HCT116 (cell line): ENCODE measurements at regions not wholly inside any gene's neighbourhood (a gene's known extent, or its start where the extent isn't known, plus 50 kb on each side); places are given as distances from the start of the nearest gene placed in this dataset.

Experiments
- ATAC-seq: fragments of 200-7000 bp; cut with Tn5 transposase; 2 replicates; pipeline ENCODE4 v1.9.1; 2020; ENCODE audit warnings: mild to moderate bottlenecking, moderate library complexity
- BruUV-seq: library from RNA; stranded (reverse); fragments of 400-500 nt; replicated peaks from 2 replicates; lab custom pipeline; 2021; lab: Mats Ljungman, UMichigan
- CTCF ChIA-PET: fragments of 300-600 bp; sonication (Branson Sonifier 250); formaldehyde crosslinking; loops from one replicate; lab custom pipeline; 2021; ENCODE audit warnings: antibody characterized with exemption; lab: Charles Lee
- POLR2A ChIA-PET: fragments of 300-600, 350-600 bp; sonication (Branson Sonifier 250); formaldehyde crosslinking; loops from one replicate; lab custom pipeline; 2021; ENCODE audit warnings: antibody characterized with exemption; lab: Charles Lee
- RAD21 ChIA-PET, 2 experiments: fragments of 300-600 bp; sonication (Branson Sonifier 250); formaldehyde crosslinking; loops; one replicate each; lab custom pipeline; 2023; ENCODE audit warnings: low total read pairs in 2 of 2; ENCODE audit not compliant: uncharacterized antibody in 2 of 2, unreplicated experiment in 2 of 2, low non-redundant PET in 1 of 2; lab: Charles Lee
- DNase-seq: peaks from one replicate; pipeline ENCODE4 v3.0.0-alpha.2; 2010; ENCODE audit warnings: low read depth, low spot score
- H2AFZ ChIP-seq: fragments of 200-600 bp; shearing (Covaris generic), sonication (generic); 2 replicates; pipeline ENCODE4 v1.6.1; 2017; ENCODE audit warnings: low read depth, mixed run types, mixed read lengths, antibody characterized with exemption, low read length; ENCODE audit not compliant: poor library complexity, severe bottlenecking
- H3K27ac ChIP-seq: 2 replicates; pipeline ENCODE4 v1.5.1; 2012; ENCODE audit warnings: low read depth, low read length
- H3K27me3 ChIP-seq: fragments of 200-600 bp; sonication (generic); 2 replicates; pipeline ENCODE4 v1.6.1; 2016; ENCODE audit warnings: mixed run types, low read length, mixed read lengths; ENCODE audit not compliant: insufficient read depth
- H3K36me3 ChIP-seq, 2 experiments: fragments of 200-500 bp in 1 of 2; fragments of 200-600 bp in 1 of 2; sonication (Bioruptor generic) in 1 of 2; sonication (generic) in 1 of 2; 2 replicates each; pipeline versions ENCODE4 v1.5.1 to v1.6.1; 2014 to 2016; ENCODE audit warnings: low read length in 2 of 2, inconsistent platforms in 1 of 2, mixed read lengths in 1 of 2, mixed run types in 1 of 2; ENCODE audit not compliant: insufficient read depth in 2 of 2, control insufficient read depth in 1 of 2
- H3K4me1 ChIP-seq, 2 experiments: fragments of 200-600 bp in 1 of 2; sonication (generic) in 1 of 2; 2 replicates each; pipeline versions ENCODE4 v1.5.1 to v1.6.1; 2012 to 2017; ENCODE audit warnings: low read length in 2 of 2, inconsistent platforms in 1 of 2, mild to moderate bottlenecking in 1 of 2, mixed read lengths in 1 of 2, mixed run types in 1 of 2, moderate library complexity in 1 of 2; ENCODE audit not compliant: insufficient read depth in 2 of 2, control insufficient read depth in 1 of 2
- H3K4me2 ChIP-seq: fragments of 200-600 bp; sonication (generic); 2 replicates; pipeline ENCODE4 v1.6.1; 2017; ENCODE audit warnings: mixed run types, low read length, mixed read lengths
- H3K4me3 ChIP-seq, 2 experiments: fragments of 200-600 bp in 1 of 2; sonication (generic) in 1 of 2; replicated peaks in 1 of 2; 2 replicates each; pipeline ENCODE4 v1.5.1; 2011 to 2016; ENCODE audit warnings: low read length in 2 of 2, control low read depth in 1 of 2, low read depth in 1 of 2, mild to moderate bottlenecking in 1 of 2, mixed read lengths in 1 of 2, mixed run types in 1 of 2
- H3K79me2 ChIP-seq: fragments of 200-600 bp; sonication (generic); 2 replicates; pipeline ENCODE4 v1.6.1; 2017; ENCODE audit warnings: mild to moderate bottlenecking, mixed run types, low read length, moderate library complexity, mixed read lengths; ENCODE audit not compliant: insufficient read depth
- H3K9ac ChIP-seq: fragments of 200-600 bp; sonication (generic); 2 replicates; pipeline ENCODE4 v1.6.1; 2016; ENCODE audit warnings: low read length, mixed read lengths
- H3K9me2 ChIP-seq: fragments of 200-600 bp; sonication (generic), shearing (Covaris generic); 2 replicates; pipeline ENCODE4 v1.6.1; 2017; ENCODE audit warnings: mixed run types, mild to moderate bottlenecking, moderate library complexity; ENCODE audit not compliant: insufficient read depth
- H3K9me3 ChIP-seq, 2 experiments: fragments of 200-500 bp in 1 of 2; fragments of 200-600 bp in 1 of 2; sonication (Bioruptor generic) in 1 of 2; sonication (generic) in 1 of 2; 2 replicates each; pipeline ENCODE4 v1.6.1; 2014 to 2017; ENCODE audit warnings: low read length in 2 of 2, mixed read lengths in 2 of 2, inconsistent platforms in 1 of 2, low read depth in 1 of 2, mild to moderate bottlenecking in 1 of 2, mixed run types in 1 of 2, moderate library complexity in 1 of 2; ENCODE audit not compliant: control insufficient read depth in 1 of 2, insufficient read depth in 1 of 2
- H4K20me1 ChIP-seq: fragments of 200-600 bp; sonication (generic), shearing (Covaris generic); 2 replicates; pipeline ENCODE4 v1.6.1; 2017; ENCODE audit warnings: mixed run types, mild to moderate bottlenecking, moderate library complexity; ENCODE audit not compliant: insufficient read depth
- ATF3 ChIP-seq: IDR thresholded peaks from 2 replicates; pipeline ENCODE4 v1.6.1; 2012
- CBX3 ChIP-seq: IDR thresholded peaks from 2 replicates; pipeline ENCODE4 v1.6.1; 2012; ENCODE audit warnings: low read depth
- CEBPB ChIP-seq: IDR thresholded peaks from 2 replicates; pipeline ENCODE4 v1.6.1; 2012; ENCODE audit warnings: low read depth
- EGR1 ChIP-seq: IDR thresholded peaks from 2 replicates; pipeline ENCODE4 v1.6.1; 2012; ENCODE audit warnings: low read depth
- ELF1 ChIP-seq: IDR thresholded peaks from 2 replicates; pipeline ENCODE4 v1.6.1; 2012; ENCODE audit warnings: low read depth, borderline replicate concordance
- FOSL1 ChIP-seq: IDR thresholded peaks from 2 replicates; pipeline ENCODE4 v1.6.1; 2012; ENCODE audit warnings: low read depth
- RAD21 ChIP-seq: IDR thresholded peaks from 2 replicates; pipeline ENCODE4 v1.6.1; 2012; ENCODE audit warnings: low read depth, mild to moderate bottlenecking
- REST ChIP-seq: IDR thresholded peaks from 2 replicates; pipeline ENCODE4 v1.6.1; 2012; ENCODE audit warnings: low read depth
- SIN3A ChIP-seq: IDR thresholded peaks from 2 replicates; pipeline ENCODE4 v1.6.1; 2012; ENCODE audit warnings: low read depth
- TCF7L2 ChIP-seq: IDR thresholded peaks from 2 replicates; pipeline ENCODE4 v1.7.0; 2011; ENCODE audit warnings: borderline replicate concordance, inconsistent platforms; ENCODE audit not compliant: insufficient read depth, insufficient read length; ENCODE audit errors: extremely low read depth
- ZBTB33 ChIP-seq: IDR thresholded peaks from 2 replicates; pipeline ENCODE4 v1.6.1; 2011; ENCODE audit warnings: mild to moderate bottlenecking, low read length, moderate library complexity; ENCODE audit not compliant: insufficient replicate concordance; ENCODE audit errors: extremely low read depth
- ZFX ChIP-seq: fragments of 450-650 bp; IDR thresholded peaks from 2 replicates; pipeline ENCODE4 v1.6.1; 2017
- ZNF274 ChIP-seq: fragments of 200-500 bp; sonication (Bioruptor generic); IDR thresholded peaks from 2 replicates; pipeline ENCODE4 v1.6.1; 2014; ENCODE audit warnings: mild to moderate bottlenecking, low read depth, low read length, inconsistent platforms
- intact Hi-C: fragments of 100-400 bp; cut with micrococcal nuclease; formaldehyde crosslinking; loops from 2 replicates; pipeline ENCODE4 v1.10.0; 2022

GRCh38 chr7:94062372-94062771 is 58.2 kb upstream of the BET1 start:
- no peak overlapping the region for H3K9ac ChIP-seq
- H3K9me3 ChIP-seq = no peaks in the 10 kb centered on the region
- H3K4me2 ChIP-seq = no peak overlapping the region
- H3K4me1 ChIP-seq = no peaks in the 10 kb centered on the region
- ChIA-PET RAD21 (no interaction called here), CTCF (no interaction called here), POLR2A (no interaction called here)
- H3K9me2 ChIP-seq = no peaks in the 10 kb centered on the region
- no TSS peak for BruUV-seq
- no peak overlapping the region for H3K27ac ChIP-seq
- H3K79me2 ChIP-seq = no peaks in the 10 kb centered on the region
- ATAC-seq (no peak), DNase-seq (no peak)
- H4K20me1 ChIP-seq = no peaks in the 10 kb centered on the region
- no peak for TF ChIP-seq TCF7L2
- TF ChIP-seq ATF3 = no peak
- TF ChIP-seq CBX3 = no peak
- no peak for TF ChIP-seq SIN3A
- no peak overlapping the region for H2AFZ ChIP-seq
- peaks cover 41% of the 10 kb centered on the region; the same call in 1 of the 2 replicates for H3K27me3 ChIP-seq
- intact Hi-C loops = no loop called here
- H3K36me3 ChIP-seq = no peaks in the 10 kb centered on the region
- no peak overlapping the region for H3K4me3 ChIP-seq

- H2AFZ ChIP-seq = no peak overlapping the region
- peaks cover 42% of the 10 kb centered on the region; the same call in 1 of the 2 replicates for H3K27me3 ChIP-seq
- H3K36me3 ChIP-seq = no peaks in the 10 kb centered on the region
- H3K4me2 ChIP-seq = no peak overlapping the region
- ChIA-PET POLR2A (no interaction called here), CTCF (no interaction called here), RAD21 (no interaction called here)
- H3K79me2 ChIP-seq = no peaks in the 10 kb centered on the region
- ATAC-seq (no peak), DNase-seq (no peak)
- H3K27ac ChIP-seq = no peak overlapping the region
- peaks cover 0 to 4% of the 10 kb centered on the region in 2 experiments; a peak in 1 of 4 replicates for H3K4me1 ChIP-seq
- intact Hi-C loops = no loop called here
- H4K20me1 ChIP-seq = no peaks in the 10 kb centered on the region
- no peak overlapping the region for H3K4me3 ChIP-seq
- BruUV-seq = no TSS peak
- H3K9me3 ChIP-seq = no peaks in the 10 kb centered on the region
- H3K9ac ChIP-seq = no peak overlapping the region
- no peaks in the 10 kb centered on the region for H3K9me2 ChIP-seq
- TF ChIP-seq RAD21 (no peak), ELF1 (no peak), ZFX (no peak), REST (no peak), ZNF274 (no peak), CEBPB (no peak), EGR1 (no peak), ZBTB33 (no peak), FOSL1 (no peak), CBX3 (no peak)
Observed at GRCh38 chr7:94064541-94065191, 60.5 kb upstream of the BET1 start.
